ENCODE measurements at regions not wholly inside any gene's neighbourhood (a gene's known extent, or its start where the extent isn't known, plus 50 kb on each side); places are given as distances from the start of the nearest gene placed in this dataset.

GRCh38 chr12:34295366-34296142 lies 273.3 kb downstream of the ALG10 start:
- H3K4me3 ChIP-seq, result no peak overlapping the region
- no peak for DNase-seq (ENCODE audit: low spot score)
- H3K4me1 ChIP-seq, result no peaks in the 10 kb centered on the region
- no peak overlapping the region for H3K27ac ChIP-seq
- no peaks in the 10 kb centered on the region for H3K36me3 ChIP-seq
- H3K9me3 ChIP-seq, result no peaks in the 10 kb centered on the region
- no peak for TF ChIP-seq CTCF (IDR thresholded peaks at IDR 0.05)
- no peaks in the 10 kb centered on the region for H3K27me3 ChIP-seq

GRCh38 chr12:34296143-34297041 lies 274.1 kb downstream of the ALG10 start:
- H3K27me3 ChIP-seq, result no peaks in the 10 kb centered on the region
- H3K4me1 ChIP-seq, result no peaks in the 10 kb centered on the region
- no peaks in the 10 kb centered on the region for H3K9me3 ChIP-seq
- H3K36me3 ChIP-seq, result no peaks in the 10 kb centered on the region
- no peak overlapping the region for H3K27ac ChIP-seq
- TF ChIP-seq CTCF (IDR thresholded peaks at IDR 0.05), result no peak
- H3K4me3 ChIP-seq, result no peak overlapping the region
- DNase-seq (ENCODE audit: low spot score), result no peak

- no peaks in the 10 kb centered on the region for H3K4me1 ChIP-seq
- DNase-seq (ENCODE audit: low spot score), result no peak
- H3K27me3 ChIP-seq, result no peaks in the 10 kb centered on the region
- no peaks in the 10 kb centered on the region for H3K9me3 ChIP-seq
- no peak overlapping the region for H3K27ac ChIP-seq
- TF ChIP-seq CTCF (IDR thresholded peaks at IDR 0.05), result no peak
- no peak overlapping the region for H3K4me3 ChIP-seq
- H3K36me3 ChIP-seq, result no peaks in the 10 kb centered on the region
Measured at GRCh38 chr12:34297126-34297789, 275.0 kb downstream of the ALG10 start.

GRCh38 chr12:34297790-34298164 lies 275.5 kb downstream of the ALG10 start:
- no peak overlapping the region for H3K27ac ChIP-seq
- no peak overlapping the region for H3K4me3 ChIP-seq
- H3K36me3 ChIP-seq, result no peaks in the 10 kb centered on the region
- no peak for TF ChIP-seq CTCF (IDR thresholded peaks at IDR 0.05)
- no peaks in the 10 kb centered on the region for H3K27me3 ChIP-seq
- no peak for DNase-seq (ENCODE audit: low spot score)
- no peaks in the 10 kb centered on the region for H3K4me1 ChIP-seq
- no peaks in the 10 kb centered on the region for H3K9me3 ChIP-seq

- Histone ChIP-seq H3K9me3 (no peaks in the 10 kb centered on the region), H3K27ac (no peak overlapping the region), H3K36me3 (no peaks in the 10 kb centered on the region), H3K27me3 (no peaks in the 10 kb centered on the region), H3K4me1 (no peaks in the 10 kb centered on the region), H3K4me3 (no peak overlapping the region)
- DNase-seq (ENCODE audit: low spot score), result no peak
- no peak for TF ChIP-seq CTCF (IDR thresholded peaks at IDR 0.05)
Measured at GRCh38 chr12:34298176-34298970, 276.1 kb downstream of the ALG10 start.

Measured in right atrium auricular region (tissue), 2 donors.